ENCODE measurements at regions not wholly inside any gene's neighbourhood (a gene's known extent, or its start where the extent isn't known, plus 50 kb on each side); places are given as distances from the start of the nearest gene placed in this dataset.
"Not testable (repeated sequence)": the region's sequence is repeated elsewhere in the genome, so short reads cannot be mapped to it uniquely, and the experiment has no call there.

DNA sequence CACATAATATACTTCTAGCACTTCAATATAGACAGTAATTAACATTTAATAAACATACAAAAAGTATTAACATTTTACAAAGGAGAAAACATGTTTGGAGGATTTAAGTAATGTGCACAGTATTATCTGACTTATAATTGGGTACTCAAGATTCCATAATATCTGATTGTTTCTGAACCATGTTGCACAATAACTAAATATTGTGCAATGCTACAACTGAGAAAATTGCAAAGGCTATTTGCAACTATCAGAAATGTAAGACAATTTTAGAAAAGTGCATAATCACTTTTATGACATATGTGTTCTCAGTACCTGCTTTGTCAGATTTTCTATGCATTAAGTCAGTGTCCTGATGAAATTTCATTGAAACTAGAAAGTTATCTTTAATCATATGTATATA lies 934.6 kb downstream of the SOCS6 start:
- H3K4me3 ChIP-seq (ENCODE audit: low read depth, low read length): no peak overlapping the region
- no peak for DNase-seq (ENCODE audit: low read depth)
- TF ChIP-seq, protein P1, sequence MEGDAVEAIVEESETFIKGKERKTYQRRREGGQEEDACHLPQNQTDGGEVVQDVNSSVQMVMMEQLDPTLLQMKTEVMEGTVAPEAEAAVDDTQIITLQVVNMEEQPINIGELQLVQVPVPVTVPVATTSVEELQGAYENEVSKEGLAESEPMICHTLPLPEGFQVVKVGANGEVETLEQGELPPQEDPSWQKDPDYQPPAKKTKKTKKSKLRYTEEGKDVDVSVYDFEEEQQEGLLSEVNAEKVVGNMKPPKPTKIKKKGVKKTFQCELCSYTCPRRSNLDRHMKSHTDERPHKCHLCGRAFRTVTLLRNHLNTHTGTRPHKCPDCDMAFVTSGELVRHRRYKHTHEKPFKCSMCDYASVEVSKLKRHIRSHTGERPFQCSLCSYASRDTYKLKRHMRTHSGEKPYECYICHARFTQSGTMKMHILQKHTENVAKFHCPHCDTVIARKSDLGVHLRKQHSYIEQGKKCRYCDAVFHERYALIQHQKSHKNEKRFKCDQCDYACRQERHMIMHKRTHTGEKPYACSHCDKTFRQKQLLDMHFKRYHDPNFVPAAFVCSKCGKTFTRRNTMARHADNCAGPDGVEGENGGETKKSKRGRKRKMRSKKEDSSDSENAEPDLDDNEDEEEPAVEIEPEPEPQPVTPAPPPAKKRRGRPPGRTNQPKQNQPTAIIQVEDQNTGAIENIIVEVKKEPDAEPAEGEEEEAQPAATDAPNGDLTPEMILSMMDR (IDR thresholded peaks at IDR 0.05; ENCODE audit: control insufficient read depth, extremely low read depth, insufficient read depth): no peak

DNA sequence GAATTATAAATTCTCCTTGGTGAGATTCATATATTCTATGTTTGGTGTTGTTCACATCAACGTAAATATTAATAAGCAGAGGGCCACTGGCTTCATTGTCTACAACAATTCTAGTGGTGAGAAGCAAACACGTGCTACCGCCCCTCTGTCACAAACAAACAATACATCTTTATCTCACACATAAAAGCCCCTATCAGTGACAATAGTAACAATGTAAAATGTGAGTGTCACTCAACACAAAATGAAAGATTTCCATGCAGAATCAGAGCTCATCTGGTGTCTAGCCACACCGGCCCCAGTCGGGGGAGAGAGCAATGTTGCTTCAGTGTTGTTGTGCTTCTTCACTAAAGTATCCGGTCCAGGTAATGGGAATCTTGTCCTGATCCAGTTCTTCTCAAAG lies 932.6 kb downstream of the SOCS6 start:
- TF ChIP-seq, protein P1 (IDR thresholded peaks at IDR 0.05; ENCODE audit: control insufficient read depth, extremely low read depth, insufficient read depth): no peak
- no peak overlapping the region for H3K4me3 ChIP-seq (ENCODE audit: low read depth, low read length)
- no peak for DNase-seq (ENCODE audit: low read depth)

DNA sequence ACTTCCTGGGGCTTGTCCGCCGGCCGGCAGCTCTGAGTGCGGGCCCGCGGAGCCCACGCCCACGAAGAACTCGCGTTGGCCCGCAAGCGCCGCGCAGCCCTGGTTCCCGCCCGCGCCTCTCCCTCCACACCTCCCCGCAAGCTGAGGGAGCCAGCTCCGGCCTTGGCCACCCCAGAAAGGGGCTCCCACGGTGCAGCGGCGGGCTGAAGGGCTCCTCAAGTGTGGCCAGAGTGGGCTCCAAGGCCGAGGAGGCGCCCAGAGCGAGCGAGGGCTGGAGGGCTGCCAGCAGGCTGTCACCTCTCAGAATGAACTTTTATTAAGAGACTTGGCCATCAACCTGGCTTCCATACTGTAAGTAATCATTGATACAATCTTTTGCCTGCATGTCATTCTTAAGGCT lies 923.9 kb downstream of the SOCS6 start:
- DNase-seq (ENCODE audit: low read depth); H3K4me3 ChIP-seq (ENCODE audit: low read depth, low read length): not testable (repeated sequence)

DNA sequence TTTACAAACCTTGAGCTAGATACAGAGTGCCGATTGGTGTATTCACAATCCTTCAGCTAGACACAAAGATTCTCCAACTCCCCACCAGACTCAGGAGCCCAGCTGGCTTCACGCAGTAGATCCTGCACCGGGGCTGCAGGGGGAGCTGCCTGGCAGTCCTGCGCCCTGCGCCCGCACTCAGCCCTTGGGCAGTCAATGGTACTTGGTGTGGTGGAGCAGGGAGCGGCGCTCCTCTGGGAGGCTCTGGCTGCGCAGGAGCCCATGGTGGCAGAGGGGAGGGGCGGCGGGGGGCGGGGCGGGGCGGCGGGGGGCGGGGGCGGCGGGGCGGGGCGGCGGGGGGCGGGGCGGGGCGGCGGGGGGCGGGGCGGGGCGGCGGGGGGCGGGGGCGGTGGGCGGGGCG lies 923.4 kb downstream of the SOCS6 start:
- TF ChIP-seq, protein P1 (IDR thresholded peaks at IDR 0.05; ENCODE audit: control insufficient read depth, extremely low read depth, insufficient read depth): no peak
- DNase-seq (ENCODE audit: low read depth): no peak
- H3K4me3 ChIP-seq (ENCODE audit: low read depth, low read length): no peak overlapping the region

DNA sequence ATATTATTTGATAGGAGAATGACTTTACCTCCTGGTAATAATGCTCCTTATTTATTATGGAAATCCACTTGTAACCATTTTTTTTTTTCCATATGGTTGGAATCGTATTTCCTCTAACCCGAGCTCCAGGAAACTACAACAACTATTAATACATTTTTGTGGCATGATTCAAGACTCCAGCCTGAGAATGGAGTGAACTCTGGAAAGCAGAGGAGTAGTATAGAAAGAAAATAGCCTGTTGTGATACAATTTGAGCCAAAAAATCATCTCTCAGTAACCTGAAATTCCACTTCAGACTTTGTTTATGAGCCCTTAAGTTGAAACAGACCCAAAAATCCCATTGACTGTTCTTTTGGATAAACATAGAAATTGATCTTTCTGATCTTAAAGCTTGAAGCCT lies 921.1 kb downstream of the SOCS6 start:
- TF ChIP-seq, protein P1 (IDR thresholded peaks at IDR 0.05; ENCODE audit: control insufficient read depth, extremely low read depth, insufficient read depth): no peak
- H3K4me3 ChIP-seq (ENCODE audit: low read depth, low read length): no peak overlapping the region
- DNase-seq (ENCODE audit: low read depth): no peak

DNA sequence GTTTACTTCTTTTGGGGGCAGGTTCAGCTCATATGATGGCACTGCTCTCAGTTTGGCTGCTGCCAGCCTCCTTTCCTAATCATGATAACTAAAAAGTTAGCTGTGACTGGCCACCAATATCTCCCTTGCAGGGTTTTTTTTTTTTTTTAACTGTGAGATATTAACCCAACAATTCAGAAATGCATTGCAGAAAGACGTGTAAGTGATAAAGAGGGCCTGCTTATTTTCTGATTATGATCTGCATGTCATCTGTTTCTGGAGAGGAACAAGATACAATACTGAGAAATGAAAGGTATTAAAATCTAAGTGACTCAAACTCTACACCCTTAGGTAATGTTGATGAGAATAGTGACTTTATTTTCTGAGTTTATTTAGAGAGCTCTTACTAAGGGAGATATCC lies 905.6 kb downstream of the SOCS6 start:
- H3K4me3 ChIP-seq (ENCODE audit: low read depth, low read length): no peak overlapping the region
- DNase-seq (ENCODE audit: low read depth): no peak
- TF ChIP-seq, protein P1 (IDR thresholded peaks at IDR 0.05; ENCODE audit: control insufficient read depth, extremely low read depth, insufficient read depth): no peak

DNA sequence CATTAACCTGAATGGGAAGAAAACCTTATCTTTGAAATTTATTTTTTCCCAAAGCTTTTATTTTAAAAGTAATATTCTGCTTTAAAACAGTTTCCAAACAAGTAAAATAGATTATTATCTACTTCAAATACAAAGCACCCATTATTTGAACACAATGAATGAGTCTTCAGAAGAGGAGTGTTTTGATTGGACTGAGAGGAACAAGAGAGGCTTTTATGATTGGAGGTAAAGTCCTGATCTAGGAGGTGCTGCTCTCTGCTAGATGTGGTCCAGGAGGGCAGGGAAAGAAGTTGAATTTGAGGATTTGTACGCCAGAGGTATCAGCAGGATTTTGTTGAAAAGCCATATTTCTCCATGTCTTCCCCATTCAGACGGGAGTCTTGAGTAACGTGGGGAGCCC lies 900.7 kb downstream of the SOCS6 start:
- TF ChIP-seq, protein P1 (IDR thresholded peaks at IDR 0.05; ENCODE audit: control insufficient read depth, extremely low read depth, insufficient read depth): no peak
- H3K4me3 ChIP-seq (ENCODE audit: low read depth, low read length): no peak overlapping the region
- DNase-seq (ENCODE audit: low read depth): no peak
